ENCODE measurements at regions not wholly inside any gene's neighbourhood (a gene's known extent, or its start where the extent isn't known, plus 50 kb on each side); places are given as distances from the start of the nearest gene placed in this dataset.
"Not testable (repeated sequence)": the region's sequence is repeated elsewhere in the genome, so short reads cannot be mapped to it uniquely, and the experiment has no call there.

DNA sequence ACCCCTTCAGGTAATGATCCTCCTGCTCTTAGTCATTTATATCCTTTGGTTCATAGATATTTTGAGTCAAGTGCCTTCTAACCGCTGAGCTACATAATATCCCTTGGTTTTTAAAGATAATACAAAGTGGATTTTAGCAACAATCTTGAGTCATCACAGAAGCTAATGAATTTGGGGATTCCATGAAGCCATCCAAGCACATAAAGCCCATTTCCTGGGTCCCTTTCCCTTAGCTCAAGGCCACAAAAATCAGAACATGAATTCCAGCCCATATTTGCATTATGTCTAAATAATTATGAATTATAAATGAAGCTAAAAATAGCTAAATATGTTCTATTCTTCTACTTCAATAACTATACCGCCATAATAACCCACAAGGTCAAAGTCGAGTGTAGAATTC, 572.1 kb upstream of the ZNF337 start:
- TF ChIP-seq, protein P1, sequence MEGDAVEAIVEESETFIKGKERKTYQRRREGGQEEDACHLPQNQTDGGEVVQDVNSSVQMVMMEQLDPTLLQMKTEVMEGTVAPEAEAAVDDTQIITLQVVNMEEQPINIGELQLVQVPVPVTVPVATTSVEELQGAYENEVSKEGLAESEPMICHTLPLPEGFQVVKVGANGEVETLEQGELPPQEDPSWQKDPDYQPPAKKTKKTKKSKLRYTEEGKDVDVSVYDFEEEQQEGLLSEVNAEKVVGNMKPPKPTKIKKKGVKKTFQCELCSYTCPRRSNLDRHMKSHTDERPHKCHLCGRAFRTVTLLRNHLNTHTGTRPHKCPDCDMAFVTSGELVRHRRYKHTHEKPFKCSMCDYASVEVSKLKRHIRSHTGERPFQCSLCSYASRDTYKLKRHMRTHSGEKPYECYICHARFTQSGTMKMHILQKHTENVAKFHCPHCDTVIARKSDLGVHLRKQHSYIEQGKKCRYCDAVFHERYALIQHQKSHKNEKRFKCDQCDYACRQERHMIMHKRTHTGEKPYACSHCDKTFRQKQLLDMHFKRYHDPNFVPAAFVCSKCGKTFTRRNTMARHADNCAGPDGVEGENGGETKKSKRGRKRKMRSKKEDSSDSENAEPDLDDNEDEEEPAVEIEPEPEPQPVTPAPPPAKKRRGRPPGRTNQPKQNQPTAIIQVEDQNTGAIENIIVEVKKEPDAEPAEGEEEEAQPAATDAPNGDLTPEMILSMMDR (IDR thresholded peaks at IDR 0.05) = not testable (repeated sequence)
- not testable (repeated sequence) for TF ChIP-seq POLR2A (IDR thresholded peaks at IDR 0.05)

All from testis (tissue), 2 donors.